ENCODE measurements at regions not wholly inside any gene's neighbourhood (a gene's known extent, or its start where the extent isn't known, plus 50 kb on each side); places are given as distances from the start of the nearest gene placed in this dataset.

- 67 to 77% (median 73%) methylated on average over 1 of the region's 1 CpG for whole genome bisulfite sequencing, 5 donors
- Histone ChIP-seq H3K4me1 (no peaks in the 10 kb centered on the region), H3K27ac (no peak overlapping the region), H3K9me3 (no peaks in the 10 kb centered on the region), H3K27me3 (peaks cover 0 to 9% (median 0%) of the 10 kb centered on the region in 3 donors), H3K4me3 (no peak overlapping the region), H3K36me3 (no peaks in the 10 kb centered on the region)
- peak in 1 of 2 donors; percentile 23 for DNase-seq
- TF ChIP-seq POLR2AphosphoS5 (IDR thresholded peaks at IDR 0.05) (no peak), POLR2A (IDR thresholded peaks at IDR 0.05) (no peak), EP300 (IDR thresholded peaks at IDR 0.05) (no peak)
- TF ChIP-seq, protein P1, sequence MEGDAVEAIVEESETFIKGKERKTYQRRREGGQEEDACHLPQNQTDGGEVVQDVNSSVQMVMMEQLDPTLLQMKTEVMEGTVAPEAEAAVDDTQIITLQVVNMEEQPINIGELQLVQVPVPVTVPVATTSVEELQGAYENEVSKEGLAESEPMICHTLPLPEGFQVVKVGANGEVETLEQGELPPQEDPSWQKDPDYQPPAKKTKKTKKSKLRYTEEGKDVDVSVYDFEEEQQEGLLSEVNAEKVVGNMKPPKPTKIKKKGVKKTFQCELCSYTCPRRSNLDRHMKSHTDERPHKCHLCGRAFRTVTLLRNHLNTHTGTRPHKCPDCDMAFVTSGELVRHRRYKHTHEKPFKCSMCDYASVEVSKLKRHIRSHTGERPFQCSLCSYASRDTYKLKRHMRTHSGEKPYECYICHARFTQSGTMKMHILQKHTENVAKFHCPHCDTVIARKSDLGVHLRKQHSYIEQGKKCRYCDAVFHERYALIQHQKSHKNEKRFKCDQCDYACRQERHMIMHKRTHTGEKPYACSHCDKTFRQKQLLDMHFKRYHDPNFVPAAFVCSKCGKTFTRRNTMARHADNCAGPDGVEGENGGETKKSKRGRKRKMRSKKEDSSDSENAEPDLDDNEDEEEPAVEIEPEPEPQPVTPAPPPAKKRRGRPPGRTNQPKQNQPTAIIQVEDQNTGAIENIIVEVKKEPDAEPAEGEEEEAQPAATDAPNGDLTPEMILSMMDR (IDR thresholded peaks at IDR 0.05) = no peak
- intact Hi-C loops (cut with DNase I; ENCODE audit: low total_unique reads) = no loop called here
Observed at GRCh38 chr10:80771285-80771684, 233.6 kb downstream of the SH2D4B start.

DNA sequence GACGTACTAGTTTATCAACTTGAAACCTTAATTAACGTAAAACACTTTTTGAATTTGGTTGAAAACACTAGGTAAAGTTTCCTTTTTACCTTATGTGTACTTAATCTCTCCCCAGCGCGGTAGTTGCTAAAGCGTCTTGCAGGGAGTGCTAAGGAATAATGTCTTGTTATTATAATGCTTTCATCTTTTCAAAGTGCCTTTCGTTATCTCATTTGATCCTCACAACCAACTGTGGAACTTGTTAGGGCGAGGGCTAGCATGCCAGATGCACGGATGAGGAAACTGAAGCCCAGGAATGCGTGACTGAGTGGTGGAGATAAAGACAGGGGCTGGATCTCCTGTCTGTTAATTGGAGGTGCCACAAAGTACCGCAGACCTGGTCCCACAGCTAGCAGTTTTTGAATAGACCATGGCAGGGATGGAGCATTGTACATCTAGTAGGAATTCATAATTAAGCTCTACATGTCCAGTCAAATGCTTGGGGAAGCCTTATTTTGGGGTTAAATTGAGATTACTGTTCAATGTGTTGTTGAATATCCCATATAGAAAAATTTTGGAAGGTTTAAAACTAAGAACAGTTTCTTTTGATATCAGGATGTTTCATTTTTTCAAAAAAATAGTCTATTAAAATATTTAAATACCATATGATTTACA lies 234.3 kb downstream of the SH2D4B start:
- Histone ChIP-seq H3K4me1 (no peaks in the 10 kb centered on the region), H3K9me3 (no peaks in the 10 kb centered on the region), H3K27me3 (peaks cover 0 to 9% (median 0%) of the 10 kb centered on the region in 3 donors), H3K4me3 (no peak overlapping the region), H3K36me3 (no peaks in the 10 kb centered on the region), H3K27ac (no peak overlapping the region)
- TF ChIP-seq, protein P1 (IDR thresholded peaks at IDR 0.05) = no peak
- TF ChIP-seq POLR2AphosphoS5 (IDR thresholded peaks at IDR 0.05) (no peak), POLR2A (IDR thresholded peaks at IDR 0.05) (no peak), EP300 (IDR thresholded peaks at IDR 0.05) (no peak)
- WGBS, 5 donors = 64 to 72% (median 68%) methylated on average over 10 of the region's 10 CpGs
- no peak for DNase-seq
- intact Hi-C loops (cut with DNase I; ENCODE audit: low total_unique reads) = no loop called here

DNA sequence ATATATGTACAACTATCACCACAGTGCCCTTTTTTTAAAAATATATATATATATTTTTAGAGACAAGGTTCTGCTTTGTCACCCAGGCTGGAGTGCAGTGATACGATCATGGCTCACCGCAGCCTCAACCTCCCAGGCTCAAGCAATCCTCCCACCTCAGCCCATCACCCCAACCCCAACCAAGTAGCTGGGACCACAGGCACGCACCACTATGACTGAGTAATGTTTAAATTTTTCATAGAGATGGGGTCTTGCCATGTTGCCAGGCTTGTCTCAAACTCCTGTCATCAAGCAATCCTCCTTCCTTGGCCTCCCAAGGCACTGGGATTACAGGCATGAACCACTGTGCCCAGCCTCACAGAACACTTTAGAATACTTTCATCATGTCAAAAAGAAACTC lies 234.9 kb downstream of the SH2D4B start:
- Histone ChIP-seq H3K9me3 (no peaks in the 10 kb centered on the region), H3K36me3 (no peaks in the 10 kb centered on the region), H3K4me1 (no peaks in the 10 kb centered on the region), H3K4me3 (no peak overlapping the region), H3K27ac (no peak overlapping the region), H3K27me3 (peaks cover 0 to 9% (median 0%) of the 10 kb centered on the region in 3 donors)
- TF ChIP-seq POLR2A (IDR thresholded peaks at IDR 0.05) (no peak), EP300 (IDR thresholded peaks at IDR 0.05) (no peak), POLR2AphosphoS5 (IDR thresholded peaks at IDR 0.05) (no peak)
- TF ChIP-seq, protein P1 (IDR thresholded peaks at IDR 0.05) = no peak
- 68 to 90% (median 89%) methylated on average over 3 of the region's 3 CpGs for WGBS, 5 donors
- intact Hi-C loops (cut with DNase I; ENCODE audit: low total_unique reads) = no loop called here
- DNase-seq = no peak

GRCh38 chr10:80784695-80785094 lies 247.0 kb downstream of the SH2D4B start:
- no peaks in the 10 kb centered on the region for H3K4me1 ChIP-seq
- no peaks in the 10 kb centered on the region for H3K36me3 ChIP-seq
- H3K4me3 ChIP-seq = no peak overlapping the region
- no peak overlapping the region for H3K27ac ChIP-seq
- no peak for DNase-seq
- TF ChIP-seq POLR2AphosphoS5 (IDR thresholded peaks at IDR 0.05) (no peak), POLR2A (IDR thresholded peaks at IDR 0.05) (no peak), EP300 (IDR thresholded peaks at IDR 0.05) (no peak)
- TF ChIP-seq, protein P1 (IDR thresholded peaks at IDR 0.05) = no peak
- WGBS, 5 donors = 84 to 97% (median 96%) methylated on average over 2 of the region's 2 CpGs
- intact Hi-C loops (cut with DNase I; ENCODE audit: low total_unique reads) = no loop called here
- no peaks in the 10 kb centered on the region for H3K9me3 ChIP-seq
- no peaks in the 10 kb centered on the region for H3K27me3 ChIP-seq

Data from stomach (tissue), 8 donors.